Smooth muscle cell (in vitro differentiated cells): ENCODE measurements at regions not wholly inside any gene's neighbourhood (a gene's known extent, or its start where the extent isn't known, plus 50 kb on each side); places are given as distances from the start of the nearest gene placed in this dataset.

Source experiments
- DNase-seq: peaks from one replicate; lab custom pipeline; 2025; ENCODE audit not compliant: unreplicated experiment; lab: John Stamatoyannopoulos, UW
- H2AFZ ChIP-seq: fragments of 200-600 bp; sonication (generic); 2 replicates; pipeline ENCODE4 v1.6.0; 2016; ENCODE audit warnings: antibody characterized with exemption, low read depth, mild to moderate bottlenecking
- H3F3A ChIP-seq: fragments of 200-600 bp; sonication (generic); 2 replicates; pipeline ENCODE4 v1.6.0; 2017; ENCODE audit warnings: antibody characterized with exemption, low read depth
- H3K27ac ChIP-seq: fragments of 200-600 bp; sonication (generic); 2 replicates; pipeline ENCODE4 v1.5.1; 2016; ENCODE audit warnings: low read depth, mild to moderate bottlenecking
- H3K27me3 ChIP-seq: fragments of 200-600 bp; sonication (generic); 2 replicates; pipeline ENCODE4 v1.6.1; 2016; ENCODE audit warnings: low read depth, mild to moderate bottlenecking
- H3K36me3 ChIP-seq: fragments of 200-600 bp; sonication (generic); 2 replicates; pipeline ENCODE4 v1.5.1; 2016; ENCODE audit warnings: low read depth
- H3K4me1 ChIP-seq: fragments of 200-600 bp; sonication (generic); 2 replicates; pipeline ENCODE4 v1.5.1; 2016; ENCODE audit warnings: low read depth
- H3K4me2 ChIP-seq: fragments of 200-600 bp; sonication (generic); 2 replicates; pipeline ENCODE4 v1.6.0; 2016; ENCODE audit warnings: mild to moderate bottlenecking
- H3K4me3 ChIP-seq: fragments of 200-600 bp; sonication (generic); 2 replicates; pipeline ENCODE4 v1.5.1; 2016; ENCODE audit warnings: mild to moderate bottlenecking
- H3K79me2 ChIP-seq: fragments of 200-600 bp; sonication (generic); 2 replicates; pipeline ENCODE4 v1.6.0; 2016; ENCODE audit warnings: low read depth, mild to moderate bottlenecking
- H3K9ac ChIP-seq: fragments of 200-600 bp; sonication (generic); 2 replicates; pipeline ENCODE4 v1.6.0; 2016; ENCODE audit warnings: low read depth
- H3K9me3 ChIP-seq: fragments of 200-600 bp; sonication (generic); replicated peaks from 2 replicates; pipeline ENCODE4 v1.5.1; 2016; ENCODE audit warnings: low read depth
- H4K20me1 ChIP-seq: fragments of 200-600 bp; sonication (generic); 2 replicates; pipeline ENCODE4 v1.6.0; 2016; ENCODE audit warnings: low read depth
- CTCF ChIP-seq: fragments of 200-600 bp; sonication (generic); IDR thresholded peaks from 2 replicates; pipeline ENCODE4 v1.5.1; 2017; ENCODE audit warnings: borderline replicate concordance, mild to moderate bottlenecking, antibody characterized with exemption; ENCODE audit not compliant: insufficient read depth, poor library complexity, severe bottlenecking
- WGBS: methylation state at CpG from one replicate; pipeline ENCODE4 v1.1.7; 2016; ENCODE audit warnings: low lambda C conversion rate; 5-methylcytosine and 5-hydroxymethylcytosine counted together

- no peak for TF ChIP-seq CTCF
- Histone ChIP-seq H3K36me3 (no peaks in the 10 kb centered on the region), H3K4me2 (peak overlapping the region; percentile 16), H3K79me2 (no peaks in the 10 kb centered on the region), H3K4me1 (peaks cover 9% of the 10 kb centered on the region), H4K20me1 (no peaks in the 10 kb centered on the region), H2AFZ (peak overlapping the region; percentile 25), H3K9me3 (no peaks in the 10 kb centered on the region), H3K4me3 (no peak overlapping the region), H3K27ac (no peak overlapping the region), H3K9ac (no peak overlapping the region), H3F3A (no peaks in the 10 kb centered on the region), H3K27me3 (no peaks in the 10 kb centered on the region)
- WGBS, result 83% methylated on average over 4 of the region's 4 CpGs
- DNase-seq, result no peak
Observed at GRCh38 chr6:130694606-130695005, 132.6 kb upstream of the SMLR1 start.

GRCh38 chr6:130696806-130697205, 130.4 kb upstream of the SMLR1 start:
- H3K9ac ChIP-seq, result no peak overlapping the region
- peaks cover 9% of the 10 kb centered on the region for H3K4me1 ChIP-seq
- WGBS, result 73% methylated on average over 3 of the region's 3 CpGs
- H3K9me3 ChIP-seq, result no peaks in the 10 kb centered on the region
- no peaks in the 10 kb centered on the region for H3K27me3 ChIP-seq
- no peaks in the 10 kb centered on the region for H4K20me1 ChIP-seq
- DNase-seq, result no peak
- no peak overlapping the region for H3K4me3 ChIP-seq
- H3K79me2 ChIP-seq, result no peaks in the 10 kb centered on the region
- H2AFZ ChIP-seq, result peak overlapping the region; percentile 61
- H3K4me2 ChIP-seq, result no peak overlapping the region
- H3F3A ChIP-seq, result no peaks in the 10 kb centered on the region
- TF ChIP-seq CTCF, result no peak
- H3K36me3 ChIP-seq, result no peaks in the 10 kb centered on the region
- H3K27ac ChIP-seq, result no peak overlapping the region

- DNase-seq, result no peak
- Histone ChIP-seq H3K9me3 (no peaks in the 10 kb centered on the region), H3K4me2 (peak overlapping the region; percentile 79), H3F3A (no peaks in the 10 kb centered on the region), H3K4me1 (peaks cover 9% of the 10 kb centered on the region), H3K9ac (no peak overlapping the region), H3K36me3 (no peaks in the 10 kb centered on the region), H3K79me2 (no peaks in the 10 kb centered on the region), H2AFZ (peak overlapping the region; percentile 61), H3K27me3 (no peaks in the 10 kb centered on the region), H4K20me1 (no peaks in the 10 kb centered on the region), H3K27ac (no peak overlapping the region), H3K4me3 (no peak overlapping the region)
- TF ChIP-seq CTCF, result no peak
- 21% methylated on average over 1 of the region's 1 CpG for WGBS
Observed at GRCh38 chr6:130697271-130697994, 129.8 kb upstream of the SMLR1 start.

DNA sequence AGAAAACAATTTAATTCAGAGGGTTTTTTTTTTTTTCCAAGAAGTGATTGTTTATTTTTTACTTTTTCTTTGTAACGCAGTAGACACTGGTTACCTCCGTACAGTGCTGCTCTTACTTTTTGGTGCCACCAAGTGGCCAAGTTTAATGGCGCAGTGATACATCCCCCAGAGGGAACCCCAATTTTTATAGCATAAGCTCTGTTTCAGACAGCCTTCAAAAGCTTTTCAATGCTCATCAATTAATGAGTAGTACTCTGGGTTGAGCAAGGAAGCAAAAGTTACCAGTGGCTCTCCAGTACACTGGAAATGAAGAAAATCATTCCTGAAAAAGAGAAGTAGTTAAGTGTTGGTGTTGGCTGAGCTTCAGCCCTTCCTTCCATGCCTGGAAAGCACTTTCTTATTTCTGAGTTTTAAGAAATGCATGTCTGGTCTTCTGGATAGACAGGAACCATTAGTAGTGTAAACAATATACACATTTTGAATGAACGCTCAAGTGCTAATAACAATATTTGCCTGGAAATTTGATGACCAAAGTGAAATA, 129.1 kb upstream of the SMLR1 start:
- H3K27ac ChIP-seq, result no peak overlapping the region
- TF ChIP-seq CTCF, result peak; percentile 82
- peak overlapping the region; percentile 79 for H3K4me2 ChIP-seq
- H3K4me1 ChIP-seq, result peaks cover 9% of the 10 kb centered on the region
- no peaks in the 10 kb centered on the region for H3K36me3 ChIP-seq
- no peaks in the 10 kb centered on the region for H4K20me1 ChIP-seq
- no peaks in the 10 kb centered on the region for H3K9me3 ChIP-seq
- H3F3A ChIP-seq, result no peaks in the 10 kb centered on the region
- no peak overlapping the region for H3K9ac ChIP-seq
- WGBS, result 28% methylated on average over 4 of the region's 4 CpGs
- H3K27me3 ChIP-seq, result no peaks in the 10 kb centered on the region
- peak overlapping the region; percentile 44 for H2AFZ ChIP-seq
- DNase-seq, result no peak
- no peaks in the 10 kb centered on the region for H3K79me2 ChIP-seq
- no peak overlapping the region for H3K4me3 ChIP-seq
